ENCODE measurements at regions not wholly inside any gene's neighbourhood (a gene's known extent, or its start where the extent isn't known, plus 50 kb on each side); places are given as distances from the start of the nearest gene placed in this dataset.

DNA sequence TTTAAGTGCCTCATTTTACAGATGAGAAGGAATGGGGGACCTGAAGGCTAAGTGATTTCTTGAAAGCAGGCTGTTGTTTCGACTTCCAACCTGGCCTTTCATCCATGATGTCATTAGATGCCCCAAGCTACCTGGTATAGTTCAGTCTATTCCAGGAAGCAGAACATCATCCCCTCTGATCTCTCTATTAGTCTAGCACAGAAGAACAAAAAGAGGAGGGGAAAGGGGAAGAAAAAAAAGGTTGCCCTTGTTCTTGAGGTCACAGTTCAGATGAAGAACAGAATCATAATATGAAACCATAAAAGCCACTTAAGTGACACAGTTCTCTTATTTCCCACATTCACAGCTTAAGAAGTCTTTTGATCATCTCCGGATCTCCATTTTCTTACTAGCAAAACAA is 386.2 kb upstream of the HNRNPA3 start:
- H4K20me1 ChIP-seq (ENCODE audit: insufficient read depth, poor library complexity, severe bottlenecking), result no peaks in the 10 kb centered on the region
- 73% methylated on average over 2 of the region's 2 CpGs for WGBS (ENCODE audit: low lambda C conversion rate, missing lambda C conversion rate)
- no peaks in the 10 kb centered on the region for H3K36me3 ChIP-seq (replicated peaks; ENCODE audit: insufficient read depth, low read depth)
- no peak for TF ChIP-seq EZH2phosphoT487 (IDR thresholded peaks at IDR 0.05; ENCODE audit: low read depth, severe bottlenecking, unreplicated experiment)
- TF ChIP-seq EZH2 (IDR thresholded peaks at IDR 0.05; ENCODE audit: borderline replicate concordance), result no peak
- TF ChIP-seq, protein P1, sequence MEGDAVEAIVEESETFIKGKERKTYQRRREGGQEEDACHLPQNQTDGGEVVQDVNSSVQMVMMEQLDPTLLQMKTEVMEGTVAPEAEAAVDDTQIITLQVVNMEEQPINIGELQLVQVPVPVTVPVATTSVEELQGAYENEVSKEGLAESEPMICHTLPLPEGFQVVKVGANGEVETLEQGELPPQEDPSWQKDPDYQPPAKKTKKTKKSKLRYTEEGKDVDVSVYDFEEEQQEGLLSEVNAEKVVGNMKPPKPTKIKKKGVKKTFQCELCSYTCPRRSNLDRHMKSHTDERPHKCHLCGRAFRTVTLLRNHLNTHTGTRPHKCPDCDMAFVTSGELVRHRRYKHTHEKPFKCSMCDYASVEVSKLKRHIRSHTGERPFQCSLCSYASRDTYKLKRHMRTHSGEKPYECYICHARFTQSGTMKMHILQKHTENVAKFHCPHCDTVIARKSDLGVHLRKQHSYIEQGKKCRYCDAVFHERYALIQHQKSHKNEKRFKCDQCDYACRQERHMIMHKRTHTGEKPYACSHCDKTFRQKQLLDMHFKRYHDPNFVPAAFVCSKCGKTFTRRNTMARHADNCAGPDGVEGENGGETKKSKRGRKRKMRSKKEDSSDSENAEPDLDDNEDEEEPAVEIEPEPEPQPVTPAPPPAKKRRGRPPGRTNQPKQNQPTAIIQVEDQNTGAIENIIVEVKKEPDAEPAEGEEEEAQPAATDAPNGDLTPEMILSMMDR (IDR thresholded peaks at IDR 0.05; ENCODE audit: poor library complexity), result no peak
- DNase-seq (ENCODE audit: low spot score), result no peak
- H2AFZ ChIP-seq, result no peak overlapping the region
- H3K4me3 ChIP-seq, result no peak overlapping the region
- no peaks in the 10 kb centered on the region for H3K9me3 ChIP-seq (ENCODE audit: low read depth)
- H3K4me2 ChIP-seq, result no peak overlapping the region
- H3K9me2 ChIP-seq (replicated peaks; ENCODE audit: insufficient read depth), result no peaks in the 10 kb centered on the region
- peaks cover 3% of the 10 kb centered on the region for H3K27me3 ChIP-seq
- no peaks in the 10 kb centered on the region for H3K4me1 ChIP-seq (ENCODE audit: insufficient read depth)
- H3K27ac ChIP-seq, result no peak overlapping the region
- H3K79me2 ChIP-seq, result no peaks in the 10 kb centered on the region

DNA sequence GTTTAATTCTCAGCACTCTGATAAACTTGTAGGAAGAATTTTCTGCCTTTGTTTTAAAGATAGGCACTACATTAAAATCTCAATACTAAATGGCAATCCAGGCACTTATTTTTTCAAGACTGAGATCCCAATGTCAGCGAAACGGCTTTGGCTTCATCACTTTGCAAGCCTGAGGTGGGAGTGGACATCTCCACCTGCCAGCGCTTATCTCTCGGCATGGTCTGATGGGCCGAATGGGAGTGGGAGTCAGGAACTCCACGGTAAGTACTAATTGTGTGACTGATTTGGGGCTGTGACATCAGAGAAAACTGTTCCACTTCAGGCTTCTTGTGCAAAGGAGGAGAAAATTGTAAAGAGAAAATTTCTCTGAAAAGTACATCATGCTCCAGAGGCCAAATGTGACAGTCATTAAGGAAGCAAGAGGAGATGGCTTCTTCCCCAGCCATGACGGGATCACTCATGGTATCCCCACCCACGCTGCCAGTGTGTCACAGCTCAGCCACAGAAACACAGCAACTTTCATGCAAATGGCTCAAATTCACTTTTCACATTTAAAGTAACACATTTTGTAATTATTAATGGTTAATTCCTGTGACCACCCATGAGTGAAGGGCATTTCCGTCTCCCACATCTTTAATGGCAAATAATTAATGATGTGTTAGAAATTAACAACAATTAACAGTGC is 385.5 kb upstream of the HNRNPA3 start:
- no peak overlapping the region for H3K27ac ChIP-seq
- 91% methylated on average over 9 of the region's 9 CpGs for WGBS (ENCODE audit: low lambda C conversion rate, missing lambda C conversion rate)
- no peaks in the 10 kb centered on the region for H3K79me2 ChIP-seq
- H3K4me1 ChIP-seq (ENCODE audit: insufficient read depth), result no peaks in the 10 kb centered on the region
- no peaks in the 10 kb centered on the region for H3K9me3 ChIP-seq (ENCODE audit: low read depth)
- H3K36me3 ChIP-seq (replicated peaks; ENCODE audit: insufficient read depth, low read depth), result no peaks in the 10 kb centered on the region
- H3K27me3 ChIP-seq, result peaks cover 3% of the 10 kb centered on the region
- TF ChIP-seq, protein P1 (IDR thresholded peaks at IDR 0.05; ENCODE audit: poor library complexity), result no peak
- TF ChIP-seq EZH2 (IDR thresholded peaks at IDR 0.05; ENCODE audit: borderline replicate concordance) (no peak), EZH2phosphoT487 (IDR thresholded peaks at IDR 0.05; ENCODE audit: low read depth, severe bottlenecking, unreplicated experiment) (no peak)
- H3K9me2 ChIP-seq (replicated peaks; ENCODE audit: insufficient read depth), result no peaks in the 10 kb centered on the region
- H4K20me1 ChIP-seq (ENCODE audit: insufficient read depth, poor library complexity, severe bottlenecking), result no peaks in the 10 kb centered on the region
- H2AFZ ChIP-seq, result no peak overlapping the region
- no peak overlapping the region for H3K4me3 ChIP-seq
- no peak overlapping the region for H3K4me2 ChIP-seq
- no peak for DNase-seq (ENCODE audit: low spot score)

DNA sequence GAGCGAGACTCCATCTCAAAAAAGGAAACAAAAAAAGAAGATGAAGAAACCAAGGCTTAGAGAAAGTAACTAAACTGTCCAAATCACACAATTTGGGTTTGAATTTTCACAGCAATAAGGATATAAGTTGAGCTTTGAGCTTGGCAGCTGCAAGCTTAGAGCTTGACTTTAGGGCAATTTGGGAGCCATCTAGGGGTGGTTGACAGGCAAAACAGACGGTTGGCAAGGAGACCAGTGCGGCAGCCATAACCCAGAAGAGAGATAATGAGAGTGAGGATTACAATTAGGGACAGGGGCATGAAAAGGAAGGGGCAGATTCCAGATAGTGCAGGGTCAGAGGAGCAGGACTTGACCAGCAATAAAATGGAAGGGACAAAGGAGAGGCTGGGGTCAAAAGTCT is 382.2 kb upstream of the HNRNPA3 start:
- TF ChIP-seq EZH2 (IDR thresholded peaks at IDR 0.05; ENCODE audit: borderline replicate concordance), result no peak
- TF ChIP-seq, protein P1 (IDR thresholded peaks at IDR 0.05; ENCODE audit: poor library complexity), result no peak
- Histone ChIP-seq H3K9me3 (ENCODE audit: low read depth) (no peaks in the 10 kb centered on the region), H4K20me1 (ENCODE audit: insufficient read depth, poor library complexity, severe bottlenecking) (no peaks in the 10 kb centered on the region), H3K79me2 (no peaks in the 10 kb centered on the region), H3K4me1 (ENCODE audit: insufficient read depth) (no peaks in the 10 kb centered on the region), H3K27me3 (peaks cover 3% of the 10 kb centered on the region), H3K4me3 (no peak overlapping the region), H3K36me3 (replicated peaks; ENCODE audit: insufficient read depth, low read depth) (no peaks in the 10 kb centered on the region), H3K9me2 (replicated peaks; ENCODE audit: insufficient read depth) (no peaks in the 10 kb centered on the region), H3K4me2 (no peak overlapping the region), H3K27ac (no peak overlapping the region), H2AFZ (no peak overlapping the region)
- 42% methylated on average over 3 of the region's 3 CpGs for WGBS (ENCODE audit: low lambda C conversion rate, missing lambda C conversion rate)
- DNase-seq (ENCODE audit: low spot score), result no peak
